ENCODE measurements at regions not wholly inside any gene's neighbourhood (a gene's known extent, or its start where the extent isn't known, plus 50 kb on each side); places are given as distances from the start of the nearest gene placed in this dataset. TPM values are rescaled to one million over a fixed set of nuclear protein-coding genes. Genes with fewer than 3 reads are reported as not detected.

DNA sequence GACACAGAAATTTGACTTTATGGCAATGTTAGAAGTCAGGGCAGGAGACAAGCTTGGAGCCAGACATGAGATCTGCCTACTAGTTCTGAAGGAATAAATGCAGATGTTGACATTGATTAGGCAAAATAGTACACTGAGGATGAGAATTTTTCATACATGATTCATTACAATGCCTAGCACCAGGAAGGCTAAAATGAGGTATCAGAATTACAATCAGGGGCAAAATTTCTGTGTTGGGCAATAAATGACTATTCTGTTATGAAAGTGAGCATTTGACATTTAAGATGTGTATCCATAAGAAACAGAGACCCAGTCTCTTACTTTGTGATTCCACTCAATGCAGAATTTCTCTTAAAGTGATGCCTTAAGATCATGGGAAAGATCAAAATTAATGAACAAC, 92.4 kb upstream of the CDH10 start:
- no peak for DNase-seq (ENCODE audit: low spot score)

DNA sequence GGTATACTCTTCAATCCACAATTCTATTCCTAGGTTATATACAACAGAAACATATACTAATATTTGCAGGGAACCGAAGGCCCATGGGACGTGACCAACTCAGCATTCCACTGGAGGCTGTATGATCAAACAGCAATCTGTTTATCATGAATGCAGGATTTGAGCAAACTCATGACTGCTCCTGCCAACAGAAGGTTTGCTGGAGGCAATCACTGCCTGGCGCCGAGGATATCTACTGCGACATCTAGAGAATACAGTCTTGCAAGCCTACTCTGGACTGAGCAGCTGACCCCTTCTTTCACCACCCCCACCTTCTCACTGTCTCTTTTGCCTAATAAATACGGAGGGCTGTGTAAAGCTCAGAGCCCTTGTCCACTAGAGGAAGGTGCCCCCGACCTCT, 90.5 kb upstream of the CDH10 start:
- no peak for DNase-seq (ENCODE audit: low spot score)

DNA sequence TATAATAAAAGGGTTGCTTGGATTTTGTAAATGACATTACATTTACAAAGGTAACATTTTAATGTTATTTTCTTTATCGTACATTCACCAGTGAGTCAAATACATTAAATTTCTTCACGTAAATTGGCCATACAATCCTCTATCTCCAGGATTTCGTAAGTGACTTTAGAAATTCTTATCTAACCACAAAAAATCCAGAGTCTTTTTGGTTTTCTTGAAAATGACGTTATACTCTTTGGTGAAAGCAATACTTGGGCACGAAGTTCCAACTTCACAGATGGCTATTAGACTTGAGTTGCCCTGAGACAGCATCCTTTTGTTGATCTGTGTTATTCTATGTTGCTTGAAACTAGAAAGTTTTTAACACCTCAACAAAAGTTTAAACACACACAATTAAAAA, 87.4 kb upstream of the CDH10 start:
- no peak for DNase-seq (ENCODE audit: low spot score)

DNA sequence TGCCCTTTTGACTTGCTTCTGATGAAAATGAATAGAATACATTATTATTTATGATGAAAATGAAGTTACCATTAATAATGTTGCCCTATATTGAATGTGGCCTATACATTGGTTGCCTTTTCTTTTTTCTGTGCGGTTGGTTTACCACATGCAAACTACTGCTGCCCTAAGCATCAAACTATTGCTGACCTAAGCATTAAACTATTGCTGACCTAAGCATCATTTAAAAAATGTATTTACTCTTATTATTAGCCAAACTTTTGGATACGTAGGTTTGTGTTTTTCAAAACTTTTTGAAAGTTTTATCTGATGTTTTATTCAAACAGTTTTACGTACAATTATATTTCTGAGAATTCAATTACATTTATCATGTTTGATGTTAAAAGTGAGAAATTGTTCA, 76.0 kb upstream of the CDH10 start:
- DNase-seq (ENCODE audit: low spot score) = no peak

DNA sequence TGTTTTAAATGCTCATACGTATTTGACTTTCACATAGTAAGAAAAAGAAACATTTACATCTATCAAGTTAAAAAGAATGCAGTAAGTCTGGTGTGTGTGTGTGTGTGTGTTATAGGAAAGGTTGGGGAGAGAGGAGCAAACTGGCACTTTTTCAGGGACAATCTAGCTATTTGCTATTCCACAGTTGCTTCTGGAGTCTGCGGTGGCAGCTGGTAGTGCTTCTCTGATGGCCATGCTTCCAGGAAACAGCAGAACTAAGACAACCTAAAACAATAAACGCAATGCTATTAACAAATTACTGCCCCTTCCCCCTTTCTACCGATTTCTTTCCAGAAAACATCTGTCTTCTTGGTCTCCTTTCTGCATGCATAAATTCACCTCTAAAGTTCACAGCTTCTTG, 70.0 kb upstream of the CDH10 start:
- DNase-seq (ENCODE audit: low spot score) = no peak

DNA sequence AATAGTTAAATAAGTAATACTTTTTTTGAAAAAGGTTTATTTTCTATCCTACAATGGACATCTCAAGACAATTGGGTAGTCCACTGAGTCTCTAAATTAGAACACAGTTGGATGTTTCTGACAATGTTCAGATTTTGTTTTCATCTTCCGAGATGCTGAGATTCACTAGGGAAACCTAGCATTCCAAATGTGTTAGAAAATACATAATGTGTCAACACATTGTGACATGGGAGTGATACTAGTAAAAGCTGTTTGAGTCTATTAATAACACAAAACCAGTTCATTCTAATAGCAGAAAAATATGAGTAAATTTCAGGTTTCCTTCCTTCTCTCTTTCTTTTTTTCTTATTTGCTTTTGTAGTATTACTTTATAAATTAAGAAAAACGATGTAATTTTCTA, 68.2 kb upstream of the CDH10 start:
- DNase-seq (ENCODE audit: low spot score) = no peak

DNA sequence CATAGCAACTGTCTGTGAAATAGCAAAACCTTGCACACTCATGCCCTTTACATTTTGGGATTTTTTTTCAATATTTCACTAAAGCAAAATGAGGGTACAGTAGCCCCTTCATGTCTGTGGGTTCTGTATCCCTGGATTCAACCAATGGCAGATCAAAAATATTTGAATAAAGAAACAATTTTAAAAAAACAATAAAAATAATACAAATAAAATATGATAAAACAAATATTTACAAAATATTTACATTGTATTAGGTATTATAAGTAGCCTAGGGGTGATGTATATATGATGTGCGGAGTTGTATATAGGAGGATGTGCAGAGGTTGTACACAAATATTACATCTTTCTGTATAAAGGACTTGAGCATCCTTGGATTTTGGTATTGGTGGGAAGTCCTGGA, 67.3 kb upstream of the CDH10 start:
- DNase-seq (ENCODE audit: low spot score) = no peak

DNA sequence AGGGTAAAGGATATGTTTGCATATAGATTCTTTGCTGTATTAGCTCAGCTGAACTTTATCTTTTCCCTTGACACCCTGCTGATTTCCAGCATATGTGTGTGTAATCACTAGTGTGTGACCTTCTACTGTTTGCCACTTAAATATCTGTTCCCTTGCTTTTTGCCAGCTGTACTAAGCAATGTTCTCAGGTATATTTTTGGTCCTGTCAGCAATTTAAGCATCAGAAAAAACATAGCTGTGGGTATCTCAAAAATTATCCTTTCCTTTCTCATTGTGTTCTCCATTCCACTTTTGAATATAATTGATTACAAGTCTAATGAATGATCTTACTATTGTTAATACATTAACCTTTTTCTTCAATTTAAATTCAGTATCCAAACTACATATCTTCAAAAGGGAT, 59.2 kb upstream of the CDH10 start:
- DNase-seq (ENCODE audit: low spot score) = no peak

Small RNA genes lying in the stretch of these regions (small RNA-seq; reads per million reads assigned to genes)
- gene AC022140.2 = not detected
- not detected for gene AC106754.2
- not detected for gene BTG4P1
- gene RF00019 = not detected
- gene RF00070 = not detected
- gene RNU6-374P = not detected

Measured in HT-29 (cell line).